B cell (primary cell): ENCODE measurements at regions not wholly inside any gene's neighbourhood (a gene's known extent, or its start where the extent isn't known, plus 50 kb on each side); places are given as distances from the start of the nearest gene placed in this dataset.

Source experiments
- EZH2 ChIP-seq: IDR thresholded peaks from 2 replicates; pipeline ENCODE4 v1.6.1; 2012; ENCODE audit warnings: borderline replicate concordance, low read depth, mild to moderate bottlenecking, moderate library complexity, low read length; ENCODE audit not compliant: insufficient read depth, poor library complexity, severe bottlenecking
- TF ChIP-seq, protein P1 (sequence below): fragments of 200-600 bp; IDR thresholded peaks from one replicate; pipeline ENCODE4 v1.8.0; 2022; ENCODE audit warnings: antibody characterized with exemption, mild to moderate bottlenecking

DNA sequence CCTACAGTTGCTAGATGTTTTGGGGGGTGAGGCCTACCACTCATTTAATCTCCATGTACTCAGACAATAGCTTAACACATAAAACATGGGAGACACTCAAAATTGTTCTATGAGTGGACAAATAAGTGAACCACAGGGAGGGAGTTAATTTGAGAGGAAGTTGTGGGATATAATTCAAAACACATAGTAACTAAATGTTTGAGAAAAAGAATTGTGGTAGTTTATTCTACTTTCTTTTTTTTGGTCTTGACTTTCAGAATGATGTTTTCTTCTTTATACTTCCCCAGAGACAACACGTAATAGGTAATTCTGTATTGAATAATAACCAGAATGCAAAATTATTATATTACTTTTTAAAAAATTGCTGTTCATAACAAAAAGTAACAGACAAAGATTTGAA lies 453.8 kb downstream of the RFPL4B start:
- no peak for TF ChIP-seq EZH2
- TF ChIP-seq, protein P1, sequence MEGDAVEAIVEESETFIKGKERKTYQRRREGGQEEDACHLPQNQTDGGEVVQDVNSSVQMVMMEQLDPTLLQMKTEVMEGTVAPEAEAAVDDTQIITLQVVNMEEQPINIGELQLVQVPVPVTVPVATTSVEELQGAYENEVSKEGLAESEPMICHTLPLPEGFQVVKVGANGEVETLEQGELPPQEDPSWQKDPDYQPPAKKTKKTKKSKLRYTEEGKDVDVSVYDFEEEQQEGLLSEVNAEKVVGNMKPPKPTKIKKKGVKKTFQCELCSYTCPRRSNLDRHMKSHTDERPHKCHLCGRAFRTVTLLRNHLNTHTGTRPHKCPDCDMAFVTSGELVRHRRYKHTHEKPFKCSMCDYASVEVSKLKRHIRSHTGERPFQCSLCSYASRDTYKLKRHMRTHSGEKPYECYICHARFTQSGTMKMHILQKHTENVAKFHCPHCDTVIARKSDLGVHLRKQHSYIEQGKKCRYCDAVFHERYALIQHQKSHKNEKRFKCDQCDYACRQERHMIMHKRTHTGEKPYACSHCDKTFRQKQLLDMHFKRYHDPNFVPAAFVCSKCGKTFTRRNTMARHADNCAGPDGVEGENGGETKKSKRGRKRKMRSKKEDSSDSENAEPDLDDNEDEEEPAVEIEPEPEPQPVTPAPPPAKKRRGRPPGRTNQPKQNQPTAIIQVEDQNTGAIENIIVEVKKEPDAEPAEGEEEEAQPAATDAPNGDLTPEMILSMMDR: no peak
